ENCODE measurements at regions not wholly inside any gene's neighbourhood (a gene's known extent, or its start where the extent isn't known, plus 50 kb on each side); places are given as distances from the start of the nearest gene placed in this dataset.
"Not testable (repeated sequence)": the region's sequence is repeated elsewhere in the genome, so short reads cannot be mapped to it uniquely, and the experiment has no call there.

DNA sequence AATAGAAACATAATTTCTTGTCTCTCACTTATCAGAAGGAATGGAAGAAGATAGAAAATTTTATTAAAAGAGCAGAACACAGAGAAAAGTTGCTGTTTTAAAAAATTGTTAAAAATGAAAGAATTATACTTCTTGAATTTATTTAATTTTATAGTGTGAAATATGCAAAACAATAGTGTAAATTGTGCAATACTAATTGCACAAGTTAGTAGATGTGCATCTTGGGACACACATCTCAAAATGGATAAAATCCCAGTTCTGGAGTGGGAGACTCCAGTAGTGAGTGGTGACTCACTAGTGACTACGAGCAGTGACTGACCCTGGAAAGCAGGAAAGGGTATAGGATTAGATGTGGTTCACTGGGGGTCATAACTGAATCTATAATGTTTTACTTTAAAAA, 223.2 kb downstream of the MSX2 start:
- TF ChIP-seq, protein P1, sequence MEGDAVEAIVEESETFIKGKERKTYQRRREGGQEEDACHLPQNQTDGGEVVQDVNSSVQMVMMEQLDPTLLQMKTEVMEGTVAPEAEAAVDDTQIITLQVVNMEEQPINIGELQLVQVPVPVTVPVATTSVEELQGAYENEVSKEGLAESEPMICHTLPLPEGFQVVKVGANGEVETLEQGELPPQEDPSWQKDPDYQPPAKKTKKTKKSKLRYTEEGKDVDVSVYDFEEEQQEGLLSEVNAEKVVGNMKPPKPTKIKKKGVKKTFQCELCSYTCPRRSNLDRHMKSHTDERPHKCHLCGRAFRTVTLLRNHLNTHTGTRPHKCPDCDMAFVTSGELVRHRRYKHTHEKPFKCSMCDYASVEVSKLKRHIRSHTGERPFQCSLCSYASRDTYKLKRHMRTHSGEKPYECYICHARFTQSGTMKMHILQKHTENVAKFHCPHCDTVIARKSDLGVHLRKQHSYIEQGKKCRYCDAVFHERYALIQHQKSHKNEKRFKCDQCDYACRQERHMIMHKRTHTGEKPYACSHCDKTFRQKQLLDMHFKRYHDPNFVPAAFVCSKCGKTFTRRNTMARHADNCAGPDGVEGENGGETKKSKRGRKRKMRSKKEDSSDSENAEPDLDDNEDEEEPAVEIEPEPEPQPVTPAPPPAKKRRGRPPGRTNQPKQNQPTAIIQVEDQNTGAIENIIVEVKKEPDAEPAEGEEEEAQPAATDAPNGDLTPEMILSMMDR (IDR thresholded peaks at IDR 0.05) = no peak
- TF ChIP-seq POLR2A (IDR thresholded peaks at IDR 0.05) = no peak
- 44 to 54% (median 51%) methylated on average over 1 of the region's 1 CpG for WGBS, 4 donors
- ATAC-seq (no peak), DNase-seq (no peak)
- intact Hi-C loops (cut with DNase I) = no loop called here
- Histone ChIP-seq H3K4me3 (no peak overlapping the region), H3K27ac (no peak overlapping the region), H3K9me3 (no peaks in the 10 kb centered on the region), H3K27me3 (peaks cover 0 to 28% (median 0%) of the 10 kb centered on the region in 9 donors), H3K4me1 (no peaks in the 10 kb centered on the region), H3K36me3 (no peaks in the 10 kb centered on the region)

DNA sequence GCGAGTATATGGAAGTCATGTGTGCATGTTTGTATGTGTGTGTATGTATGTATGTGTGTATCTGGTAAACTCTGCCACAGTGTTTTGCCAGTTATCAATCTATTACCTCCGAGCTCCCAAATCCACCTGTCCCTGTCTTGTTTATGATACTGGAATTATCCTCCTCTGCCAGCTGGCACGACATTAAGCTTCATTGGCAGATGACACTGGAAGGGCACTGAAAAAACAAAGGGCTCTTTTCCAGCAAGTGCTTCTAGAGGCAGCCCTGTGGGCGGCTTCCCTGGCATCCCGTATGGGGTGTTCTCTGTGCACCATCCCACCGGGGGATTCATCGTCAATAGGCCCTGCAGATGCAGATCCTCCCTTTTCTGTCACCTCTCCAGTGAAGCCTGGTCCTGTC, 221.5 kb downstream of the MSX2 start:
- no peak for TF ChIP-seq POLR2A (IDR thresholded peaks at IDR 0.05)
- TF ChIP-seq, protein P1 (IDR thresholded peaks at IDR 0.05) = no peak
- H3K36me3 ChIP-seq = no peaks in the 10 kb centered on the region
- no peaks in the 10 kb centered on the region for H3K9me3 ChIP-seq
- H3K27me3 ChIP-seq = peaks cover 0 to 29% (median 0%) of the 10 kb centered on the region in 9 donors
- WGBS, 4 donors = 65 to 75% (median 68%) methylated on average over 7 of the region's 7 CpGs
- no peak for DNase-seq
- ATAC-seq = no peak
- intact Hi-C loops (cut with DNase I) = no loop called here
- no peak overlapping the region for H3K4me3 ChIP-seq
- no peak overlapping the region for H3K27ac ChIP-seq
- H3K4me1 ChIP-seq = no peaks in the 10 kb centered on the region

DNA sequence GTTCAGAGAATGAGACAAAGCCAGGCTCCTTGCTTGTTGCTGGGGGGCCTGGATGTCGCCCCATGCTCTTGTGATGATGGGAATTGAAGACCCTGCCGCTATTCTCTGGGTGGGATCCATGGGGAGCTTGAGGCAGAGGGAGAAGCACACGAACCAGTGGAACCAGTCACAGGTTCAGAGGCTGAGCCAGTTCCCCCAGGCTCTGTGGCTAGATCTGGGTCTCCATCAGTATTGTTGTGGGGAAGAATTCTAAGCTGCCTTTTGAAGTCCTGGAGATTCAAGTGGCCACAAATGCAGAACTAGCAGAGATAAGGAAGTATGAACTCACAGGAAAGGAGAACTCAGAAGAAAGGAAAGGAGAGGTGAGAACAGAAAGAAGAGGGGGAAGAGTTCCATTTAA, 219.4 kb downstream of the MSX2 start:
- TF ChIP-seq, protein P1 (IDR thresholded peaks at IDR 0.05) = no peak
- TF ChIP-seq POLR2A (IDR thresholded peaks at IDR 0.05) = no peak
- Histone ChIP-seq H3K27ac (no peak overlapping the region), H3K4me3 (no peak overlapping the region), H3K36me3 (no peaks in the 10 kb centered on the region), H3K27me3 (peaks cover 0 to 27% (median 0%) of the 10 kb centered on the region in 9 donors), H3K9me3 (no peaks in the 10 kb centered on the region), H3K4me1 (no peaks in the 10 kb centered on the region)
- intact Hi-C loops (cut with DNase I) = no loop called here
- DNase-seq (no peak), ATAC-seq (no peak)
- WGBS, 4 donors = 60 to 75% (median 65%) methylated on average over 3 of the region's 3 CpGs

DNA sequence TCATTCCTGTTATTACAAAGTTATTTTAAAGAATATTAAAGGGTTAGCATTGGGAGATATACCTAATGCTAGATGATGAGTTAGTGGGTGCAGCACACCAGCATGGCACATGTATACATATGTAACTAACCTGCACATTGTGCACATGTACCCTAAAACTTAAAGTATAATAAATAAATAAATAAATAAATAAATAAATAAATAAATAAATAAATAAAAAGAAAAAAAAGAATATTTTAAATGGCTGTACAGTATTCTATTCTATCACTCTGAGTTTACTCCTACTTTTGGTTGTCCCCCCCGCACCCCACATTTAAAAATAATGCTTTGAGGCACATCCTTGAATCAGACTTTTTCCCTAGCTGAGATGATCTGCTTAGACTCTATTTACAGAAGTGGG, 218.6 kb downstream of the MSX2 start:
- 82 to 97% (median 95%) methylated on average over 1 of the region's 1 CpG for WGBS, 4 donors
- DNase-seq; intact Hi-C loops (cut with DNase I); H3K9me3 ChIP-seq; H3K4me3 ChIP-seq; ATAC-seq; H3K27ac ChIP-seq; H3K4me1 ChIP-seq; H3K36me3 ChIP-seq: not testable (repeated sequence)
- H3K27me3 ChIP-seq = peaks cover 0 to 27% (median 0%) of the 10 kb centered on the region in 9 donors

Measured in heart left ventricle (tissue), 16 donors.